ENCODE measurements at regions not wholly inside any gene's neighbourhood (a gene's known extent, or its start where the extent isn't known, plus 50 kb on each side); places are given as distances from the start of the nearest gene placed in this dataset.
A peak's percentile ranks its signal among the peaks of the same experiment; 100 is the strongest.

DNA sequence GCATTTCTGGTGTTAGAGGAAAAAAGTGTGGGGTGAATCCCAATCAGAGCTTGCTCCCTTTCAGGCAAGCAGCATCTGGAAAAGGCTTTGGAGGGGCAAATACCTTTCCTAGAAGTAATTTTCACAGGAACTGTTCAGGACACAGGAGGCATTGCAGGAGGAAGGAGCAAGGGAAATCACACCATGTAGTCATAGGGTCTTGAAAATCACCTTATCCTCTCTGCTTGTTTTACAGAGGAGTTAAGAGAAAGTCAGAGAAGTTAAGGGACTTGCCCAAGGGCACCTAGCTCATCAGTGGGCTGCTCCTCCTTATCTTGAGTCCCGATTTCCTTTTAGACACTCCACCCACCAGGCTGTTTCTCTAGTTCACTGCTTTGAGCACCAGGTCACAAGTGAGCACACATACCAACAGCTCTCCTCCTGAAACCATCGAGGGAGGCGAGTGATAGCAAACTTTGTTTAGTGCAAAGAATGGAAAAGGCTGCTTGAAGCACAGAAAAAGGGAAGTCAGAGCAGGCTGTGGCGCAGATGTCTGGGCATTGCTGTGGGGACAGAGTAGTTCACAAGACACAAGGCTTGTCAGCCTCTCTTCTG, 89.2 kb upstream of the CXCR4 start (continued):
- TF ChIP-seq MXI1 (IDR thresholded peaks at IDR 0.05; ENCODE audit: low read depth, low read length) (peak; percentile 44), HSF1 (IDR thresholded peaks at IDR 0.05; ENCODE audit: low read depth, low read length) (no peak), SUPT20H (IDR thresholded peaks at IDR 0.05; ENCODE audit: borderline replicate concordance, control insufficient read depth, low read depth, low read length) (no peak), STAT3 (IDR thresholded peaks at IDR 0.05; ENCODE audit: low read depth, low read length) (no peak), CBX5 (IDR thresholded peaks at IDR 0.05; ENCODE audit: low read depth) (no peak), HDAC6 (IDR thresholded peaks at IDR 0.05; ENCODE audit: unreplicated experiment) (no peak), RBBP5 (conservative IDR thresholded peaks at IDR 0.05) (no peak), HDGF (IDR thresholded peaks at IDR 0.05) (peak; percentile 27; the same call in 1 of the 2 replicates), SIN3A (IDR thresholded peaks at IDR 0.05; ENCODE audit: low read depth, low read length) (no peak), RAD51 (IDR thresholded peaks at IDR 0.05) (no peak), POLR2AphosphoS2 (IDR thresholded peaks at IDR 0.05; ENCODE audit: low read depth, low read length) (peak; percentile 62; the same call in 1 of the 2 replicates), SREBF2 (IDR thresholded peaks at IDR 0.05; ENCODE audit: low read length) (no peak), PAX8 (IDR thresholded peaks at IDR 0.05) (peak; percentile 24; the same call in 1 of the 2 replicates), KLF5 (IDR thresholded peaks at IDR 0.05; ENCODE audit: partially characterized antibody) (no peak), RAD21 (IDR thresholded peaks at IDR 0.05; ENCODE audit: insufficient read depth, low read depth, low read length) (0 out of 2 replicates have a peak, but pooled peaks have one; percentile 0), TCF12 (IDR thresholded peaks at IDR 0.05; ENCODE audit: low read depth, low read length) (0 out of 2 replicates have a peak, but pooled peaks have one; percentile 52), ZNF622 (IDR thresholded peaks at IDR 0.05) (no peak), SRF (IDR thresholded peaks at IDR 0.05; ENCODE audit: low read depth in 2 of 2, low read length in 2 of 2) (no peak), NR2C2 (IDR thresholded peaks at IDR 0.05; ENCODE audit: borderline replicate concordance, control insufficient read depth, insufficient read length, low read depth) (no peak)
- TF ChIP-seq, protein P1, sequence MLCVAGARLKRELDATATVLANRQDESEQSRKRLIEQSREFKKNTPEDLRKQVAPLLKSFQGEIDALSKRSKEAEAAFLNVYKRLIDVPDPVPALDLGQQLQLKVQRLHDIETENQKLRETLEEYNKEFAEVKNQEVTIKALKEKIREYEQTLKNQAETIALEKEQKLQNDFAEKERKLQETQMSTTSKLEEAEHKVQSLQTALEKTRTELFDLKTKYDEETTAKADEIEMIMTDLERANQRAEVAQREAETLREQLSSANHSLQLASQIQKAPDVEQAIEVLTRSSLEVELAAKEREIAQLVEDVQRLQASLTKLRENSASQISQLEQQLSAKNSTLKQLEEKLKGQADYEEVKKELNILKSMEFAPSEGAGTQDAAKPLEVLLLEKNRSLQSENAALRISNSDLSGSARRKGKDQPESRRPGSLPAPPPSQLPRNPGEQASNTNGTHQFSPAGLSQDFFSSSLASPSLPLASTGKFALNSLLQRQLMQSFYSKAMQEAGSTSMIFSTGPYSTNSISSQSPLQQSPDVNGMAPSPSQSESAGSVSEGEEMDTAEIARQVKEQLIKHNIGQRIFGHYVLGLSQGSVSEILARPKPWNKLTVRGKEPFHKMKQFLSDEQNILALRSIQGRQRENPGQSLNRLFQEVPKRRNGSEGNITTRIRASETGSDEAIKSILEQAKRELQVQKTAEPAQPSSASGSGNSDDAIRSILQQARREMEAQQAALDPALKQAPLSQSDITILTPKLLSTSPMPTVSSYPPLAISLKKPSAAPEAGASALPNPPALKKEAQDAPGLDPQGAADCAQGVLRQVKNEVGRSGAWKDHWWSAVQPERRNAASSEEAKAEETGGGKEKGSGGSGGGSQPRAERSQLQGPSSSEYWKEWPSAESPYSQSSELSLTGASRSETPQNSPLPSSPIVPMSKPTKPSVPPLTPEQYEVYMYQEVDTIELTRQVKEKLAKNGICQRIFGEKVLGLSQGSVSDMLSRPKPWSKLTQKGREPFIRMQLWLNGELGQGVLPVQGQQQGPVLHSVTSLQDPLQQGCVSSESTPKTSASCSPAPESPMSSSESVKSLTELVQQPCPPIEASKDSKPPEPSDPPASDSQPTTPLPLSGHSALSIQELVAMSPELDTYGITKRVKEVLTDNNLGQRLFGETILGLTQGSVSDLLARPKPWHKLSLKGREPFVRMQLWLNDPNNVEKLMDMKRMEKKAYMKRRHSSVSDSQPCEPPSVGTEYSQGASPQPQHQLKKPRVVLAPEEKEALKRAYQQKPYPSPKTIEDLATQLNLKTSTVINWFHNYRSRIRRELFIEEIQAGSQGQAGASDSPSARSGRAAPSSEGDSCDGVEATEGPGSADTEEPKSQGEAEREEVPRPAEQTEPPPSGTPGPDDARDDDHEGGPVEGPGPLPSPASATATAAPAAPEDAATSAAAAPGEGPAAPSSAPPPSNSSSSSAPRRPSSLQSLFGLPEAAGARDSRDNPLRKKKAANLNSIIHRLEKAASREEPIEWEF (IDR thresholded peaks at IDR 0.05; ENCODE audit: insufficient replicate concordance, low read depth, low read length): no peak
- TF ChIP-seq, protein P2, sequence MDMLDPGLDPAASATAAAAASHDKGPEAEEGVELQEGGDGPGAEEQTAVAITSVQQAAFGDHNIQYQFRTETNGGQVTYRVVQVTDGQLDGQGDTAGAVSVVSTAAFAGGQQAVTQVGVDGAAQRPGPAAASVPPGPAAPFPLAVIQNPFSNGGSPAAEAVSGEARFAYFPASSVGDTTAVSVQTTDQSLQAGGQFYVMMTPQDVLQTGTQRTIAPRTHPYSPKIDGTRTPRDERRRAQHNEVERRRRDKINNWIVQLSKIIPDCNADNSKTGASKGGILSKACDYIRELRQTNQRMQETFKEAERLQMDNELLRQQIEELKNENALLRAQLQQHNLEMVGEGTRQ (IDR thresholded peaks at IDR 0.05; ENCODE audit: borderline replicate concordance, low read depth, low read length): no peak

Measured in GM12878 (cell line).